GM19463 (cell line): ENCODE measurements at regions not wholly inside any gene's neighbourhood (a gene's known extent, or its start where the extent isn't known, plus 50 kb on each side); places are given as distances from the start of the nearest gene placed in this dataset.

ENCODE experiments used
- ATAC-seq: cut with Tn5 transposase; IDR thresholded peaks from one replicate; pipeline ENCODE4 v1.9.1; 2021; ENCODE audit warnings: mild to moderate bottlenecking, moderate library complexity; ENCODE audit not compliant: unreplicated experiment

DNA sequence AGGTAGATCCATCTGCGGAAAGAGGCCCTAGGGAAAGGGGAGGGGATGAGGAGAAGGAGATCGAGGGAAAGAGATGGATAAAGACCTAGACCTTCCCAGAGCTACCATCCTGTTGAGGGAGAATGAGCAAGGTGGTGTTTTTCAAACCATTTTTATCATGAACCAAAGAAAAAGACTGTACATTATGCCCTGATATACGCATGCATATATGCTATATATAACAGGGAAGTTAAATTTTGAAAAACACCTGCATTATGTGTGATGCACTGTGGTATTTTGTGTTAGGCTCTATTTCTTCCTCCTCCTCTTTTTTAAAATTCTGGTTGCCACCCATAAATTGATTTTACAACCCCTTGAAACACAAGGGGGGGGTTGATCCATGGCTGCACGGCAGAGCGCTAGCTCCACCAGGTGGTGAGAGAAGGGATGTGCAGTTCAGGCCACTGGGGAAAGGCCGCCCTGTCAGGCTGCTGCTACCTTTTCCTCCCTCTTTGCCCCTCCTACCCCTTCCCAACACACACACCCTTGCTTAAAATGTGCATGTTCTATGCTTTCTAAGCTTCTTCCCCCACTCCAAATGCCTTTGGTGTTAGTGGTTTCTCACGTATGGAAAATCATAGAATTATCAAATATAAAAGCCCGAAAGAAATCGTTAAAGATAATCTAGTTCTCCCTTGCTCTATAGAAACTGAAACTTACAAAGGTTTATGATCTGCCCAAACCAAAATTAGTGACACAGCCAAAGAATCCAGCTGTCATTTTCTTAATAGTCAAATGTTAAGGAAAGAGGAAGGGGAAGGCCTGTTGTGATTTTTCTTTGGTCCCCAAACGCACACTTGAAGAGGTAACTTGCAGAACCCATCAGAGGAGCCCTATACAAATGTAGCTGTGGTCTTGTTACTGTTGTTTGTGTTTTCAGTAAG, 262.0 kb upstream of the UMPS start:
- no peak for ATAC-seq

DNA sequence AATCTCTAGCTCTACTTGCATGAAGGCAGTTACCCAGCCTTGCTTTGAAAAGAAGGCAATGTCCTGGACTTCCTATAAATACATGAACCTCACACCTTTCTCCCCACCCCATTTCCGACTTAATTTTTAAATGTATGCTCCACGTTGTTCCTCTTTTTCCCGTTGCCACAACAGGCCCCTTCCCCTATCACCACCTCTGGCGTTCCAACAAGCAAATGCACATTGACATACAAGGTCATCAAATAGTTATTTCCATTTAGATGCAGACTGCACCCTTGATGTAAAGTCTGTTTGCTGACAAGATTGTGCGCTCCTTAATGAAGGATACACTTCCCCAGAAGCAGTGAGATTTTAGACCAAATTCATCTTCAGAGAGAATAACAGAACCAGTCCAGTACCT, 260.7 kb upstream of the UMPS start:
- ATAC-seq, result no peak

DNA sequence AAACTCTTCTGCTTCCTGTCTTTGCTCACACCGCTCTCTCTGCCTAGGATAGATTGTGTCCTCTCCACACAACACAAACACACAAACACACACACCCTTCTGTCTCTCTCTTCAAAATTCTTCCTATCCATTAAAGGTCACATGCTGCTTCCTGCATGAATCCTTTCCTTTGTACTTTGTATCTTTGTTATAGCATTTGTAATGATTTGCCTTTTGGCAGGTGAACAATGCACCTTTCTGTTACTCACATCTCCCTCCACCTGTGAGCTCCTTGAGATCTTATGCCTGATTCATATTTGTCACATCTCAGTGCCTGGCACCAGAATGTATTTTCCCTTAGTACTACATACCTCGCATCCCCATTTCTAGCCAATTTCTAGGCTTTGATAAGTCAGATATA, 251.4 kb upstream of the UMPS start:
- ATAC-seq, result no peak

DNA sequence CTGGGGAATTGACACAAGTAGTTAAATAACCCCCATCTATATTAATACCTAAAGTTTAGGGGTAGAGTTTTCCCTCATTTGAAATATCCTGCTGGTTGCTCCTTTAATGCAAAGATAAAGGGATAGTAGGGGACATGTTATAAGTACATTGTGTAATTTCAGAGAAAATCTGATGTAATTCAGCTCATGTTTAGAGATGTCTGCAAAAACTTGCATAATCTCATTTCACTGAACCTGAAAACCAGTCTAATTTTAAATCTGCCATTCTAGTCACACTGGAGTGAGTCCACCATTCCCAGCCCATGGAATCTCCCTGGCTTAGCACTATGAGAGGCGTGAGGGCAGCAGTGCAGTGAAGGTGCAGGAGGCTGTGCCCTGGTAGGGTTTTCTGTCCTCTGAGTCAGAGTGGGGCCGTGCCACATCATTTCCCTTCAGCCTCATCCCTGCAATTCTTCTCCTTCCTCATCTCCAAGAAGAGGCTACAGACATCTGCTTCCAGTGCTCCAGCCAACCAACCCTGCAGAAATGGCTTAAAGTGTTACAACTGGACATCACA, 246.3 kb upstream of the UMPS start:
- ATAC-seq, result no peak

DNA sequence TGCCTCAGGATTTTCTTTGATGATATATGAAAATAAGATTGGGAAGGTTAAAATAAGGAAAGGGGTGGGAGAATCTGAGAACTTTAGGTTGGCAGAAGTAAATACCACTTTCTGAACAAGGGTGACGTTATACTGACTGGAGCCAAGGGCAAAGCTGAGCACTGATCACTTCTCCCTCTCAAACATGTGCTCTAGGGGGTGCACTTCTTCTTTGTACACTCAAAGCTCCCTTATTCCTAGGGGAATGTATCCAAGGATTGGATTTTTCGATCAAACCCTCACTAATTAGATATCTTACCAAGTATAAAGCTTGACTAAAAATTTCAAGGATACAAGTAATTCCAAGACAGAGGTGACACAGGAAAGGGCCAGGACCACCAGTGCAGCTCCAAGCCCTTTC, 243.9 kb upstream of the UMPS start:
- no peak for ATAC-seq

DNA sequence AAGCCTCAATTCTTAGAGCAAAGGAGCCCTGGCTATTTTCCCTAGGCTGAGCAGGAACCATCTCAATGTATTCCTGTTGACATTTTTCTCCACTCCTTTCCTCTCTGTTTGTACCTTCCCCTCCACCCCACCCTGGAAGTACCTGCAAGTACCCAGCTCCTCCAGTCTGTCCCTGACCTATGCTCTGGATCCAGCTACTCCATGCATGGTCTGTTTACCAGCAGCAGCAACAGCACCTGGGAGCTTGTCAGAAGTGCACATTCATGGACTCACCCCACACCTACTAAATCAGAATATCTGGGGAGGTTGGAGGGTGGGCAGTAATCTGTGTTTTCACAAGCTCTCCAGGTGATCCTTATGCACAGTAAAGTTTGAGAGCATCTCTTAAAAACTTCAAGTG, 240.7 kb upstream of the UMPS start:
- ATAC-seq, result no peak

DNA sequence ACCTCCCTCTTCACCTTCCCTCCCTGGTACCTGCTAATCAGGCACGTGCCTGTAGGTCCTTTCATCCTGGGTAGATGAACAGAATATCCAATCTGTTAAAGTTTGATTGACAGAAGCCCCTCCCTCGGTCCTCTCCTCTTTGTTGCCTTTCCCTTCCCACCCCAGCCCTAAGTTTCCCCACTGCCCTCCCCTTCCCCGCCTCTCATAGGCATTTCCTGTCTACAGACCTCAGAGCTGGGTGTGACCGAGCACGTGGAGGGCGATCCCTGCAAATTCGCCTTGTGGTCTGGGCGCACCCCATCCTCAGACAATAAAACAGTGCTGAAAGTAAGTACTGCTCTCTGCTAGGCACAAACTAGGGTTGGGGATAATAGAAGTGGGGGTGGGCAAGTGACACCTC, 239.2 kb upstream of the UMPS start:
- ATAC-seq, result no peak

DNA sequence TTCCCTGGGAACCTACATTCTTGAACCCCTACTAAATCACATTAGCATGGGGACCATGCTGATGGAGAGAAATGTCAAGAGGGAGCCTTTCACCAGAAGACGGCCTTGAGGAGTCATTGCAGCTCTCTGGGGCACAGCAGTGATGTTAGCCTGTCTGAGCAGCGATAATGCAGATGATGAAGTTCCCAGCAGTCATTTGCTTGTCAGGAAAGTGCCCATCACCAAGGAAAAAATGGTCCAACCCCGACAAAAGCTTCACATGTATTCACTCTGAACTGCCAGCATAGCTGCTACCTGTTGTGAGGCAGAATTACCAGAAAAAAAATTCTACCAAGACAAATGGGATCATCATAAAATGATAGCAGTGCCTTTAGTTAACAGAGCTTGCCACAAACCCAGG, 238.4 kb upstream of the UMPS start:
- no peak for ATAC-seq

DNA sequence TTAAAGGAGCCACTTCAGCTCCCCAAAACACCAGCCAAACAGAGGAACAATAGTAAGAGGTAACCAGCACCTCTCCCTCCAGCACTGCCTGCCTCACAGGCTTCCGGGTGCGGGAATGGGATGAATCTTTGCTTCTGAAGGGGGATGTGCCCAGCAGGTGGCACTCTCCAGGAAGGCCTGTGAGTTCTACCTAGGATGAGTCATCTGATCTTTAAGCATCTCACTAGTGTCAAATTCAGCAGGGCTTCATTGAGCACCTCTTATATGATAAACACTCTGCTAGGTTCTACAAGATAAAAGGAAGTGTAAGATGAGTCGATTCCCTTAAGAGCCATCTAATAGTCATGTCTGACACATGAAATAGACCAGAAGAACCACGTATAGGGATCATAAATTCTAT, 237.4 kb upstream of the UMPS start:
- ATAC-seq, result no peak

DNA sequence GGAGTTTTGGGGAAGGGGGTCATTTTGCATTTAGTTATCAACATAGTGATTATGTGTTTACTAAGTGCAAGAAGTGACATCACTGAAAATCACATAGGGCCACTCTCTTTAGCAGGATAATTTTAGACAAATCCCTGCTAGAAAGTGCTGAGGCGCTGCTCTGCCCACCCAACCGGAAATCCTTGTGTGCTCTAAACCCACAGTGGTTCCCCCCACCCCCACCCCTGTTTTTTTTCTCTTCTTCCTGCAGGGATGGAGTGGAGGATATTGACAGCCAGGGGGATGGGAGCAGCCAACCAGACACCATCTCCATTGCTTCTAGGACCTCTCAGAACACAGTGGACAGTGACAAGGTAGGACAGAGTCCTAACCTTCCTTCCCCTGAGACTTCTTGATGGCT, 234.2 kb upstream of the UMPS start:
- ATAC-seq, result no peak

DNA sequence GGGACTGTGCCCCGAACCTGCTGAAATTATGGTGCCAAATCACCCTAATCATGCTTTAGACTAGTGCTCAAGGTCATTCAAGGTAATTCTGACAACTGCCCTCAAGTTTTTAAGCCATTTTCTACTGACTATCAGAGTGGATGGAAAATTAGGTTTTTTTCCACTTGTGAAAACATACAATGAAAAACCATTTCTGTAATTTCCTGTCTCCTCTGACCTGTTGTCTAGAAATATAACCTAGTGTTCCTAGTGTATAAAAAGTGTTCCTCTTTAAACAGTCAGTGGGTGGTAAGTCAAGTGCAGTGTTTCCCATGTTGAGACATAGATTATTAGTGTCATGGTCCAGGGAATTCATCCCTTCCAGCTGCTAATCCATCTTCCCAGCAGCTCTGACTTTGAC, 232.8 kb upstream of the UMPS start:
- no peak for ATAC-seq

DNA sequence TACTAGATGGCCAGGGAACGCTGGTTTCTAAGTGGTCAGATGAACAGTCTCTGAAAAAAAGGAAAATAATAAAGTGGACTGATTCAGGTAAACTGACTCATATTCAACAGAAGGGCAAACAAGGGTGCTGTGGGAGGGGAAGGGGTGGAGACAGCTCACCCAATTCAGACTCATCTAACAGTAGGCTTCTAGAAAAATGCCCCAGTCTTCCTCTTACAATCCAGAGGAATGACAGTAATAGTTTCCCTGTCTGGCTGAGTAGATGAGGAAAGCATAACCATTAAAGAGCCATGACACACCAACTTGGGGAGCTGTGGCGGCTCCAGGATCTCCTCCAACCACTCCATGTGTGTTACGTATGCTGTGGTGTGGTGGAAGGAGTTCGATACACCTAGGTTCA, 231.4 kb upstream of the UMPS start:
- no peak for ATAC-seq

DNA sequence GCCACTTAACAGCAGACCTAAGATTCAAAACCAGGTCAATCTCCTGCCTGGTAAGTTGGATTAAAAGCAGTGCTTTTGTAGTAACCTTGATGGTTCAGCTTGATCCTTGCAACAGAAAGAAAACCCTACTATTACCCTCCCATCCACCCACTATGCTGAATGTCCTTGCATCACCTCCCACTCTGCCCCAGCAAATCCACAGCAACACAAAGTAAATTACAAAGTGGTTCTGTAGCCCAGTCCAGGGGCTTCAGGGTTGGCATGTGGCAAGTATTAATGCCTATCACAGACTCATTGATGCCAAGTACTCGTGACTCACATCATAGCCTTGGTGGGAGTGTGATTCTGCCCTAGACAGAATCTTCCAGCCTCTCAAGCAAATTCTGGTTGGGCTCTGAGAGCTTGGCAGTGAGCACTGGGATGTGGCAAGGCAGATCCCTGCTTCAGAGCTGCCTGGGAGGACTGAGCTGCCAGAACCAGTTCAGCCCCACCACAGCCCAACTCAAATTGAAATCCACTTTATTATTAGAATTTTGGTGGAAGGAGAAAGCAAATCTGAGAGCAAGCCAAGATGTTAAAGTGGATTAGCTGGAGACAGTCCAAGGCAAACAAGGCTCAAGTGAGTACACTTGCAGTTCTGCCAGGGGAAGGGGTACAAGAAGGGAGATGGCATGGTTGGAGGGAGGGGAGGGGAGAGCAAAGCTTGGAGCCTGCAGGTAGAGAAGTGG, 225.8 kb upstream of the UMPS start:
- ATAC-seq, result no peak

DNA sequence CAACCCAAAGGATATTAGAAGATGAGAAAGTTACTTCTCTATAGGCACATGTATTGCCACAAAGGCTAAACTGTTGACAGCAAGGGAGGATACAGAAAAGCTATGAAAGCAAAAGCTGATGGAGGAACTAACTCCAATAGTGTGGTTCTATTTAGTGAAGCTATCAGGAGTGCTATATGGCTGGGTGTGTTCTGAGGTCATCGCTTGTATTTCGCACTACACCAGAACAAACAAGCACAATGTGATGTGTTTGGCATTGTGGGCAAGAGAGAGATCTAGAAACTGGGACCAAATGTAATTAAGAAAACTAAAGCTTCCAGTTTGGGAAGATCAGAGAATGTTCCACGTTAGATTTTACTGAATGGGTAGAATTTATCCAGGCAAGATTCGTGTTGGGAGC, 220.4 kb upstream of the UMPS start:
- ATAC-seq, result no peak

DNA sequence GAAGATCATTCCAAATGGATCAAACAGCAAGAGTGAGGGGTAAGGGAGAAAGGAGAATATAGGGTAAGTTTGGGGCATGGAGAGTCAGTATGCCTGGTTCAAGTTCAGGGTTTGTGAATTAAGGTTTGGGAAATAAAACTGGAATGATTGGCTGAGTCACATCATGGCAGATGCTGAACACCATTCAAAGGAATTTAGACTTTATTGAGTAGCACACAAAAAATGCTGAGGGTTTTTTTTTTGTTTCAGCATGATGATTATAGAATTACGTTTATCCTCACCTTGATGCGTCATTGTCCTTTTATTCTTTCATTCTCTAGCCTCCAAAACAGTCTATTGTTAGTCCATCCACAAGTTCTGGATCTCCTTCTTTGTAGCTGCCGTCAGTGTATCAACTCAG, 220.0 kb upstream of the UMPS start:
- no peak for ATAC-seq

DNA sequence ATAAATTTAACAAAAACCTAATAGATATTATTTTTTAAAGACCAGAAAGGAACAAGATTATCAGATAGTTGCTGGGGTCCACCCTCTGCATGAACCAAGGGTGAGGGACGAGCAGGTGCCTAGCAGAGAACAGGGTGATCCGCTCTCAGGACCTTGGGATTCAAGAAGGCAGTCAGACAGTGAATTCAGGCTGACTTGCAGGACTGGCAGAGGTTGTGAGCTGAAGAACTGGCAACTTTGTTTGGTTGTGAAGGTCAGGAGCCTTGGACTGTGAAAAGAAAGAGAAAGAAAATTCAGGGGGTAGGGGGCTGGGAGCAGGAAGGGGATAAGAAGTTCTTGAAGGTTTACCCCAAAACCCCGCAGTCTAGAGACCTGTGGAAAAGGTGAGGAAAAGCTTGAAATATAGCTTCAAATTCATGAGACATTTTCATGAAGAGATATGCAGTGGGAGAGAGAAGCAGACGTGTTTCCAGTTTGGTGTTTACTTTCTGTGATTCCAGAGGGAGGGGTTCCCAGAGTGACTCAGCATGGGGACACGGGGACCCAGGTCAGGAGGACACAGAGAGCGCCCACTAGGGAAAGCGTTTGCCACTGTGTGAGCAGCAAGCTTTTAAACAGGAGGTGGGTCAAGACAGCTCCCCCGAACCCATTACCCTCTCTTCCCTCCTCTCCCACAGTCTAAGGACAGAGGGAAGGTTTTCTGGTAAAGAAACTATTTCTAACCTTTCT, 217.2 kb upstream of the UMPS start:
- ATAC-seq, result no peak

DNA sequence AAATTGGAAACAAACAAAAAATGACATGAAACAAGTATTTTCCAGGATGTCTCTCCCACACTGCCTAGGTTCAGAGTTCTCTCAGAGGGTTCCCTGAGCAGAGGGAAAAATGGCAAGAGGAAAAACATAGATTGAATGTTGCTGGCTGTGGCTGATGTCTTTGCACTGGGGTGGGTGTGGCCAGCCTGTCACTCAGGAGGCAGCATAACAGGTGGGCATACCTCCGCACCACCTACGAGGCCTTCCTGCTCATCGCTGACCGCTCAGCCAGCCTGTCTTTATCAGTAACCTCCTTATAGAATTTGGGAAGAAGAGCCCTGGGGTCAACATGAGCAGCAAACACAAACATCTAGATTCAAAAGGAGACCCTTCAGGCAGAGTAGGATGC, 216.6 kb upstream of the UMPS start:
- no peak for ATAC-seq

DNA sequence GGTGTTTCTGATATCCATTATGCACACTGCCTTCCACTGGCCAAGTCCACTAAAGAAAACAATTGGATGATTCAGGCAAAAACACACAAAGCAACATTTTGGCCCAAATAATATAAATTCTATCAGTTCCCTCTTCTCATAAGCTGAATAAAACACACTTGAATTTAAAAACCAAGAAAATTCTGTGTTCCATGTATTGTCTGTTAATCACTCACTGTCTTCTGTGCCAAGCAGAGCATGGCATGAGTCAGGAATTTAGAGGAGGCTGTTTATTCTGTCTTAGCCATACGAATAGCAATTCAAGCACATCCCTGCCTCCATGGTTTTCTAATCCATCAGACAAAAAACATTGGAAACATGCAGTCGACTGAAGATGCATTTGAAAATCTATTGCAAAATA, 215.6 kb upstream of the UMPS start:
- no peak for ATAC-seq

DNA sequence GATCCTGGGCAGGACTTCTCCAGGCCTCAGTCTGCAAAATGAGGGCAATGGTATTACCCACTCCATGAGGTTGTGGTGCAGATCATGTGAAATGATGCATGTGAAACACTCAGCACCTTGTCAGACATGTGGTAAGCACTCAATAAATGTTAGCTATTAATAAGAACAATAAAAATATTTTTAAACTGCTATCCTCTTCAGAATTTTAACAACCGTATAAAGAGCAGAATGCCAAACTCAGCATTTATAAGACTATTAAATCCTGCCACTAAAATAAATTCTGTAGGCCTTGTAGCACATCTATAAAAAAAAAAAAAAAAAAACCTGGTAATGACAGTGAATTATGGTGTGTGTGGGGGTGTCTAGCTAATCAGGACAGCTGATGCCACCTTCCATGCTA, 213.9 kb upstream of the UMPS start:
- no peak for ATAC-seq

DNA sequence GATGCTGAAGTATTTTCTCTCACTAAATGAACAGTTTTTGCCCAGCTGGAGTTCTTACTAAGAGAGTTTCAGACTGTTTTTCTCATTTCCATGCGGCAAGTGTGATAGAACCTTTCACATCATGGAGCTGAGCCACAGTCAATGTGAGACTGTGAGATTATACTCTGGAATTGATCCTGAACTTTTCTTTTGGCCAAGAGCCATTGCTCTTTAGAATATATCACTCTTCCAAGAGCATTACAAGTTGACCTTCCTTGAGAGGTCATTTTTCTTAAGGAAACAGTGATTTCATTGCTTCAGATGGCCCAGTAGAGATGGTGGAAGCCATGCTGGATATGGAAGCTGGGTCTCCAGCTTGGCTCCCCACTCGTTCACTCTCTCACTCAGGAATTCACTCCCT, 212.9 kb upstream of the UMPS start:
- ATAC-seq, result no peak

DNA sequence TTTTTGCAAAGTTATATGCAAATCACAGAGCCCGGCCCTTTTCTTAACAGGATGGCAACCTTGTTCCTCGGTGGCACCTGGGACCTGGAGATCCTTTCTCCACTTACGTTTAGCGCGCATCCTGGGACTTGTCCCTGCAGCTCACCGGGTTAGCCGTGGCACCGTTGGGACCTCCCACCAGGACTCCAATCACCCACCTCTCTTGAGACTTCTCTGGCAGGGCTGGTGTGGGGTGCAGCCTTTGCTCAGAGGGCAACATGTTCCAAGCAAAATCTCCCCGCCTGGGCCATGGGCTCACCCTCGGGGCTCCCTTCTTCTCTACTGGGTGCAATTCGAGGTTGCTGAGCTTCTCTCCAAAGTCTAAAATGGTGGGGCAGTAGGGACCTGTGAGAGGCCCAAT, 211.9 kb upstream of the UMPS start:
- no peak for ATAC-seq
